ENCODE measurements at regions not wholly inside any gene's neighbourhood (a gene's known extent, or its start where the extent isn't known, plus 50 kb on each side); places are given as distances from the start of the nearest gene placed in this dataset.

DNA sequence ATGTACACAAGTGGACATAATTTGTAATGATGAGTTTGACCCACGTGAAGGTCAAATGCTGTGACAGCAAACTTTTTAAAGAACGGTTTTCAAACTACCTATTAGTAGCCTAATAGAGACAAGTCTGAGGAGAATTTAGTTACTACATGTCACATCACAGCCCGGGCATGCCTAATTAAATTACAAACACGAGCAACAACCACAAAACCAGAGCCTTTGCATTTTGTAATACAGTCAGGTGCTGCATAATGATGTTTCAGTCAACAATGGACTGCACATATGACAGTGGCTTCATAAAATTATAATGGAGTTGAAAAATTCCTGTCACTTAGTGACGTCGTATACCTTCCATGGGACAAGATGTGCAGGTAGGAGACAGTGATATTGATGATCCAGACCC is 274.5 kb downstream of the DACT1 start (continued):
- TF ChIP-seq, protein P1, sequence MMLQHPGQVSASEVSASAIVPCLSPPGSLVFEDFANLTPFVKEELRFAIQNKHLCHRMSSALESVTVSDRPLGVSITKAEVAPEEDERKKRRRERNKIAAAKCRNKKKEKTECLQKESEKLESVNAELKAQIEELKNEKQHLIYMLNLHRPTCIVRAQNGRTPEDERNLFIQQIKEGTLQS (IDR thresholded peaks at IDR 0.05; ENCODE audit: insufficient read depth, low read depth, low read length), result no peak
- TF ChIP-seq TCF12 (IDR thresholded peaks at IDR 0.05; ENCODE audit: low read depth, low read length) (no peak), CHD1 (IDR thresholded peaks at IDR 0.05; ENCODE audit: low read depth, low read length) (no peak), GTF2F1 (IDR thresholded peaks at IDR 0.05; ENCODE audit: borderline replicate concordance, low read depth, low read length) (no peak), CTCF (IDR thresholded peaks at IDR 0.05; ENCODE audit: control extremely low read depth in 1 of 3, insufficient read depth in 1 of 3, low read depth in 1 of 3, low read length in 3 of 3) (no peak), EGR1 (IDR thresholded peaks at IDR 0.05; ENCODE audit: borderline replicate concordance, low read depth, low read length) (no peak), RBBP5 (IDR thresholded peaks at IDR 0.05; ENCODE audit: borderline replicate concordance, low read depth, low read length) (no peak)
